HG03139 (cell line): ENCODE measurements at regions not wholly inside any gene's neighbourhood (a gene's known extent, or its start where the extent isn't known, plus 50 kb on each side); places are given as distances from the start of the nearest gene placed in this dataset.

Source experiments
- ATAC-seq: cut with Tn5 transposase; IDR thresholded peaks from one replicate; pipeline ENCODE4 v1.9.1; 2021; ENCODE audit not compliant: unreplicated experiment

DNA sequence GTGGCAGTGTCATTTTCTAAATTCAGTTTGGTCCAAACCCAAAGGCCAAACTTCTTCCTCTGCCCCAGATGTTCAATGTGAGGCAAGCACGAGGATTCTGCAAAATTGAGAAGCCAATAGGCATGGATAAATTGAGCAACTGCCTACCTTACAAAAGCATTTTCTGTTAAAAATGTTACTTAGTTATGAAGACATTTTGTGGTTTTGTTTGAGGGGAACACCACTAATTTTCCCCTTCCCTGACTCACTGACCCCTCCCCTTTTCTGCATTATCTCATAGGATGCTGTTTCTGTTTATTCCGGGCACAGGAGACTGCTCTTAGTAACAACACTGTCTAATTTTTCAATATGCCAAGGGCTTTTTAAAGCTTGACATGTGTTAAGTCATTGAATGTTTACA is 462.8 kb downstream of the INSC start:
- no peak for ATAC-seq

DNA sequence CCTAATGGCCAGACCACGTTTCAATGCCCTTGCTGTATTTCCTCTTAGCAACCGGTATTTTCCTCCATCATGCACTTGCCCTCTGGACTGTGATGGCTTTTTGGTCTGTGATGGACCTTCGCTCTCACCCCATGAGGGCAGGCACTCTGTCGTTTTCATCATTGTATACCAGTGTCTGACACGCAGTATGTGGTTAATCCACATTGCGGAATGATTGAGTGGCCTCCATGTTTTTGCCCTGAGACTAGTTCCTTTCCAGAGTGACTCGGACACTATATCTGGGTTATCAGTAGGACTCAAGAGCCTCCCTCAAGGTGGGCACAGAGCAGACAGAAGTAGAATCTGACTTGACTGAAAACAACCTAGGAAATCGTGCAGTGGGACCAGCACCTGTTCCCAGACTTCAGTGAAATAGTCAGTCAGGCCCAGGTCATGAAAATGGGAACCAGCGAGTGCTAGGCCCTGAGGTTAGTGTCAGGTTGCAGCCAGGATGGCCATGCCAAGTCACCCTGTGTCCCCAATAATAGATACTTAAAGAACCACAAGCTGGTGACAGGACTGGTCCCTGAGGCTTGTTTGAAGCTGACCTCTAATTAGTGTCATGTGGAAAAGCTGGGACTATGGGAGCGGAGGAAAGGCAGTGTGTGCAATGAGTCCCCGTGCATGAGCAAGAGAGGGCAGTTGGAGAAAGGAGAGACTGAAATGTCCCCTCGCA is 464.7 kb downstream of the INSC start:
- ATAC-seq, result no peak

DNA sequence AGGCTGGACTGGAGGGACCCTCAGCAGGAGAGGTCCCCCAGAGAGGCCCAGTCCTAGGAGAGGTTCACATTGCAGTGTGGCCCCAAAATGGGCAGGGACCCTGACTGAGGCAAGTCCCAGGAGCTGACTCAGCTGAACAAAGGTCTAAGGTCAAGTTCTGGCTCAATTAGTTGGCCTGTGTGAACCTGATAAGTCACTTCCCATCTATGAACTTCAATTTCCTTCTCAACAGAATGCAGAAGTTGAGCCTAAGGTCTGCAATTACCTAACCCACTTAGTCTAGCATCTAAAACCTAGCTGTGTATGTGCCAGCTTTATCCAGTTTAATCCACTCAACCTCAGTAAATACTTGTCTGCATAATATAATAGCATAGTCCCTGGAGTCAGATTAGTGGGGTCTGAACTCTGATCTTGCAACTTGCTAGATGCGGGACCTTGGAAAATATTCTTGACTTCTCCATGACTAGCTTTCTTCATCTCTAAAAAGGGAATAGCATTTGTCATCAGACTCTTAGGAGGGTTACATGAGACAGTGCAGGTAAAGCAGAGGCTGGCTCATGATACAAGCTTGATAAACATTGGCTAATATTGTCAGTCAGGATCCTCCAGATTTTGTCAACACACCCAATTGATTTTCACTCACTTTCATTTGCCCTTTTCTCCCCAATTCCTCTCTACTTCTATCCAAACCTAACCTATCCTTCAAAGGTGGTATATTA is 465.5 kb downstream of the INSC start:
- no peak for ATAC-seq

- ATAC-seq, result no peak
Measured at GRCh38 chr11:15580775-15581095, 466.0 kb downstream of the INSC start.

- ATAC-seq, result no peak
Measured at GRCh38 chr11:15584158-15584557, 469.4 kb downstream of the INSC start.

GRCh38 chr11:15585602-15586331 is 471.0 kb downstream of the INSC start:
- ATAC-seq, result no peak

- no peak for ATAC-seq
Measured at GRCh38 chr11:15586741-15587473, 472.2 kb downstream of the INSC start.

DNA sequence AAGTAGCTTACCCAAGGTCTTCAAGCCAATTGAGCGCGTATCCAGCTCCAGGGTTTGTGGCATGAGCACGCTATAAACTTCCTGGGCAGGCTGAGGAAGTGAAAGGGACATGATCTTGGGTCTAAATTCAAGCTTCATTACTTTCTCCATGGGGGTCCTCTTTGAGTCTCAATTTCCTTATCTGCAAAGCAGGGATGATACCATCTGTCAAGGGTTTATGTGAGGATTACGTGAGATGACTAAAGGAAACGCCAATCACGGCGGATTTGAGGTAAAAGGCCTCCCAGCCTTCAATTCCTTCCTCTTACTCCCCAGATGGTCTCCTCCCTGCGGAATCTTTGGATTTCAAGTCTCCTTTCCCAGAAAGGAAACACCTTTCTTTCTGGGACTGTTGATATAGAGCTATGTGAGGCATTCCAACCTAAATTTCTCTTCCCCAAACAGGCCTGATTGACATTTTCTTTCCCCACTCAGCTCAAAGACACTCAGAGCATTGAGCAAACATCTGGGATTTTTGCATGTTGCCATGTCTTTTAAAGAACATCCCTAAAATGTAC is 474.4 kb downstream of the INSC start:
- no peak for ATAC-seq

GRCh38 chr11:15590132-15590531 is 475.4 kb downstream of the INSC start:
- no peak for ATAC-seq

DNA sequence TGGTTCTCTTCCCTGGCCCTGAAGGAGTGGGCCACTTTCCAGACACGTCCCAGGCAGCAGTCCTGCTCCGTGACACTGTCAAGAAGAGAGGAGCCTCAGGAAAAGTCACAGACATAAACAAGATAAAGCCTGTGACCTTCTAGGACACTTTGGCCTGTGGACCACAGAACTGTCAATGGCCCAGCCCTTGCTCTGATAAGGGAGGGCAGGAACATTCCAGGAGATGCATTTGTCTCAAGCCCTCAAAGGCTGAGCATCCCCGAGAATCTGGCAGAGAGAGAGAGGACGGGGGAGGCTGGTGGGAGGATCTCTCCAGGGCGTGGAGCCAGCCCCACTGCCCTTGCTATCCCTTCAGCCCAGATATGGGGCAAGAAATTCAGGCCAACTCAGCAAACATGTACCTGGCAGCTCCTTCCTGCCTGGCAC is 476.4 kb downstream of the INSC start:
- ATAC-seq, result no peak

DNA sequence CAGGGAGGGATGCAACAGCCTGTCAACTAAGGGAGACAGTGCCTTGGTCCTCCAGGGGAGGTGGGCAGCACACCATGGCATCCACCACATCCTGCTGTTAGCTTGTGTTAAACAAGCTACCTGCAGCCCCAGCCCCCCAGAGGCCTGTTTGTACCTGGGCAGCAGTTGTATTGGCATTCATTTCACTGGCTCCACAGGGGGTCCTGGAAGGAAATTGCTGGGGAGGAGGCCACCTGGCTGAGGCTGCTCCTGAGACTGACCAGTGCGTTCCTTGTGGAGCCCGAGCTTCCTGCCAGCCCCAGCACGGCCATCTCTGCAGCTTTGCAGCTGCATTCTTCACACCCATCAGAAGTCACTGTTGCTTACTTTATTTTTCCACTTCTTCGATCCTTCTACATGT is 479.9 kb downstream of the INSC start:
- ATAC-seq, result no peak

- no peak for ATAC-seq
Measured at GRCh38 chr11:15599376-15599775, 484.7 kb downstream of the INSC start.

DNA sequence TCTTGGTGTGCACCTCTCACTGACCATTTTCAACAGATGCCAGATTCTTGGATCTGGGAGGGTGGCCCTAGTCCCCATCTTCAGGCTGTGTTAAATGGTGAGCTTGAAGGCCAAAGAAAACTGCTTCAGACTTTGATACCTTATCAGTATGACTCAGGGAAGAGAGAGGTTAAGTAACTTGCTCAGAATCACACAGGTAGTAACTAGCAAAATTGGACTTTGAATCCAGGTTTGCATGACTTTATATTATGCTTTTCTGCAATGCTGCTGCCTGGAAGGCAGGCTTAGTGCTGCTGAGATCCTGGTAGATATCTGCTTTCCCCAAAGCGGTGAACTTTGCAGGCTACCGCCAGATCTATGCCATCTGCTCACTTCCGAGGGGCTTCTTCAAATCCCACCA is 487.3 kb downstream of the INSC start:
- ATAC-seq, result no peak

- no peak for ATAC-seq
Measured at GRCh38 chr11:15602785-15603567, 488.3 kb downstream of the INSC start.

DNA sequence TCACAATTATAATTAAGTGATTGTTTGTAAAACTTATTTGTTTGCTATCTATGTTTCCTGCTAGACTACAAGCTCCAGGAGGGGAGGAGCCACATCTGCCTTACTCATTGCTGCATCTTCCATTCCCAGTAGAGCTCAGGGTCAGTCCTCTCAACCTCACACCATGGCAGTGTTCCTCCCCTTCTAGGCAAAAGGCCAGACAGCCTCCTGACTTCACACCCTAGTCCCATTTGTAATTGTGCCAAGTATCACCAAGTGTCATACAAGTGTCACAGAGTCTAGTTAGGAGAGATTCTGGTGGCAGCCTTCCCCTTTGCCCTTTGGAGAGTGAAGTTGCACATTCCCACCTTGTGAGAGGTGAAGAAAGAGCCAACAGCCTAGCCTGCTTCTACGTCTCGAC is 490.4 kb downstream of the INSC start:
- ATAC-seq, result no peak

DNA sequence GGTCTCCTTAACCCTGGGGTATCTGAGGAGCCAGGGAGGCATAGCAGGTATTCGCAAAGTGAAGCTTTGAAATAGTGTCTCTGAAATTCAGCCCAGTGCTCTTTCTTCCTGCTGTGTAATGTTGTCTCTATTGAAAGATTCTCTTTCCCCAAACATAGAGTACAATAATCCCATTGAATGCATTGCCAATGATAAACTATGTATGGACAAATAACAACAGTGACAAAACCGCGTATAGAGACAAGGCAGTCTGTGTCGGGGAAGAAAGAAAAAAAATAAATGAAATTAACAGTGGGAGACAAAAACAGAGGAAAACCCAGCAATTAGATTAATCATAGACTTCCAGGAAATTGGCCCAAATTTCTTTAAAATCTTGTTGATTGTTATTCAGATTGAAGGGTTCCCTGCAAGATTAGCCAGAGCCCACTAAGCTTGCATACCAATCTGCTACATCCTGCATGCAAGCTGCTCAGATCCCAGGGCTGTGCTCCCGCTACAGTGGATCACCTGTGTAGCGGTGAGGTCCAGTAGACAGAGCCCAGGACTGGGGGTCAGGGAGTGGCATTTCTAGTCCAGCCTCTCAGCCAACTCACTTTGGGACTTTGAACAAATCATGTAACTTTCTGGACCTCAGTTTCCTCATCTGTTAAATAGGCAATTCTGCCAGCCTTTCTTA is 492.8 kb downstream of the INSC start:
- no peak for ATAC-seq

DNA sequence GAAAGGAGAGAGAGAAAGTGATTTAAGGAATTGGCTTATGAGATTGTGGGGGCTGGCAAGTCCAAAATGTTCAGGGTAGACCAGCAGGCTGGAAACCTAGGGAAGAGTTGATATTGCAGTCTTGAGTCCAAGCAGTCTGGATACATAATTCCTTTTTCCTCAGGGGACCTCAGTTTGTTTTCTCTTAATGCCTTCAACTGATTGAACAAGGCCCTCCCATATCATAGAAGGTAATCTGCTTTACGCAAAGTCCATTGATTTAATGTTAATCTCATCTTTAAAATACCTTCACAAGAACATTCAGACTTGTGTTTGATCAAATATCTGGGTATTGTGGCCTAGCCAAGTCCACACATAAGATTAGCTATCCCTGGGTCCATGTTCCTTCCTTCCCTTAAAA is 494.7 kb downstream of the INSC start:
- no peak for ATAC-seq

DNA sequence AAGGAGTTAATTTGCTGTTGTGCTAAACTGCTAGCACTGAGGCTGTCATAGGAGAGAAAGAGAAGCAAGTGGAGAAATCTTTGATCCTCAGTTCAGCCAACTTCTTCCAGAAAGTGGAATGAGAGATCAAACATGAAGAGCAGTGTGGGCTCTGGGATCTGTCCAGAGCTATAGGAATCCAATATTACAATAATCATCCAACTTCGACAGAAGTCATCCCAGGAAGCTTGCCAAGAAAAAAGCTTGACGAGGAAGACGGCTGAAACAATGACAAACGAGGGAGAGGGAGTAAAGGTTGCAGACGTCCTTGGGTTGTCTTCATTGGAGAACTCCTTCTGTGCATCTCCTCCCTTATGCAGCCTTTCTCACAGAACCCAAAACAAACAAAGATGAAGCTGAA is 496.2 kb downstream of the INSC start:
- no peak for ATAC-seq

DNA sequence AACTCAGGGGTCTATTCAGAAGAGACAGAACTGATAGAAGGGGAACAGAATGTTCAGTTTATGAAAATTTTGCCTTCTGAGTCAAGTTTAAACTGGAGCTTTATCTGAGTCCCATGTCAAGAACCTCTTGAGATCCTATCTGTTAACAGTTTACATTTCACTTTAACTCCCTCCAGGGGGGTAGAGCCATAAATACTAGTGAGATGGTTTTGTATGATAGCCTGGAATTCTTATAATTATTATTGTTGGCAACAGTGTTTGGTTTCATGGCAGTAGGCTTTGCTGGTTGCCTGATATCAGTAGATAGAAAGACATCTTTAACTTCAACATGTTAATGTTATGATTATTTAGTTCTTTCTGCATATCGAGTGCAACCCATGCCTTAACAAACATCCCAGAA is 498.5 kb downstream of the INSC start:
- ATAC-seq, result no peak

GRCh38 chr11:15613789-15614188 is 499.1 kb downstream of the INSC start:
- ATAC-seq, result no peak
